ENCODE measurements at regions not wholly inside any gene's neighbourhood (a gene's known extent, or its start where the extent isn't known, plus 50 kb on each side); places are given as distances from the start of the nearest gene placed in this dataset.
"Not testable (repeated sequence)": the region's sequence is repeated elsewhere in the genome, so short reads cannot be mapped to it uniquely, and the experiment has no call there.

DNA sequence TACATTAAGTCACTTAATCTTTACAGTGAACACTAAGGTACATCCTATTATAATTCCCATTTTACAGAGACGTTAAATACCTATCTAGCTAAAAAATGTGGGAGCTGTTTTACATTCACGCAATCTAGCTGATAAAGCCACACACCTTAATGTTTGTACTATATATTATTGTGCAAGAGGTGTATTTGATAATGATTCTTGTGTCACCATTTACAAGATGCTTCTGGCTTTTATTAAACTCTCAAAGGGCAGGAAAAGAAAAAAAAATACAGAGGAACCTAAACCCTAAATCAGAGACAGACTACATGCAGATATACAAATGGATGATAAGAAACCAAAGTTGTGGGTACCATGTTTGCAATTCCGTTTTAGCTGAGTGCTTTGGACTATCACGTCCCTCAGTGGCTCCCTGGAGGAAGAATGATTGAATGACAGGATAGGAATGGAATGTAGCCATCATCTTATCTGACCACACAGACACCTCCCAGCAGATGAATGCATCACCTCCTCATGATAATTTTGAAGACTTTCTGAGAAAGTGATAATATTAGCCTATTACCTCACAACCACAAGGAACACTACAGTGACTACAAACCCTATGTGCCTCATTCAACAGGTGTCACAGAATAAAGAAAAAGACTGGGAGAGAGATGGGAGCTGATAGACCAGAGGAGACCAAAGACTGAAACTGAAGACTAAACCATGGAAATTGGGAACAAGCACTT is 230.5 kb upstream of the SERP2 start:
- DNase-seq, result no peak
- no peaks in the 10 kb centered on the region for H3K27me3 ChIP-seq (replicated peaks; ENCODE audit: control insufficient read depth, insufficient read depth, low read length, poor library complexity, severe bottlenecking)
- no peak overlapping the region for H3K27ac ChIP-seq (ENCODE audit: insufficient read depth, low read length, poor library complexity, severe bottlenecking)
- no peaks in the 10 kb centered on the region for H3K9me3 ChIP-seq (ENCODE audit: control insufficient read depth, low read length)
- H3K36me3 ChIP-seq (ENCODE audit: control insufficient read depth, insufficient read depth, low read length), result no peaks in the 10 kb centered on the region
- peaks cover 4% of the 10 kb centered on the region for H3K4me1 ChIP-seq (ENCODE audit: control insufficient read depth, insufficient read depth, low read length, poor library complexity, severe bottlenecking)
- H3K4me3 ChIP-seq (ENCODE audit: insufficient read depth, low read depth, low read length, poor library complexity, severe bottlenecking), result no peak overlapping the region

DNA sequence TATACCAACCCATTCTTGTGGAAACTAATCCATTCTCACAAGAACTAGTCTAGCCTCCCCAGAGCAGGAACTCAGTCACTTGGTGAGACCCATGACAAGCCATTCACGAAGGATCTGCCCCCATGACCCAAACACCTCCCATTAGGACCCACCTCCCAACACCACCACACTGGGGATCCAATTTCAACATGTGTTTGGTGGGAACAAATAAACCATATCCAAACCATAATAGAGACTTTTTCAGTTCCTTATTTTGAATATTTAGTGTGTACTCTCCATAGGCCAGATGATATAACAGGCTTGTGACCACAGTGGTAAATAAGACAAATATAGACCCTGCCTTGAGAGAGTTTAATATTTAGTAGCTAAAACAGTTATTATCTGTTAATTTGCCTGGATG is 227.5 kb upstream of the SERP2 start:
- Histone ChIP-seq H3K4me1 (ENCODE audit: control insufficient read depth, insufficient read depth, low read length, poor library complexity, severe bottlenecking) (peaks cover 4% of the 10 kb centered on the region), H3K9me3 (ENCODE audit: control insufficient read depth, low read length) (no peaks in the 10 kb centered on the region)
- DNase-seq, result no peak

DNA sequence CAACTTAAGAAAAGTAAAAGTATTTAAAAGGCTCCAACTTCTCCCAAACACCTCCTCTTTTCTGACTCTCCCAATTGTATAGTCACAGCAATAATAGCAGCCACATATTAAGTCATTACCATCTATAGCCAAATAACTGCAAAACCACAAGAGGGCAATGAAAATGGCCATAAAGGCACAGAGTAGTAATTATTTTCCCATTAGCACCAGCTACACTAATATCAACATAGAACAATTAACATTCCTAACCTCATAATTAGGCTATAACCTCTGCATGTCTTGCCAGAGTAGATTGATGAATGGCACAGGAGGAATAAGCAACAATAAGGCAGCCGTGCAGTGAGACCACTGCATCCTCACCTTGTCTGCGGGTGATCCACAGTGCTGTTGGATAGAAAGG is 226.4 kb upstream of the SERP2 start:
- H3K36me3 ChIP-seq (ENCODE audit: control insufficient read depth, insufficient read depth, low read length), result no peaks in the 10 kb centered on the region
- no peak overlapping the region for H3K27ac ChIP-seq (ENCODE audit: insufficient read depth, low read length, poor library complexity, severe bottlenecking)
- peaks cover 4% of the 10 kb centered on the region for H3K4me1 ChIP-seq (ENCODE audit: control insufficient read depth, insufficient read depth, low read length, poor library complexity, severe bottlenecking)
- DNase-seq, result no peak
- H3K27me3 ChIP-seq (replicated peaks; ENCODE audit: control insufficient read depth, insufficient read depth, low read length, poor library complexity, severe bottlenecking), result no peaks in the 10 kb centered on the region
- H3K9me3 ChIP-seq (ENCODE audit: control insufficient read depth, low read length), result no peaks in the 10 kb centered on the region
- no peak overlapping the region for H3K4me3 ChIP-seq (ENCODE audit: insufficient read depth, low read depth, low read length, poor library complexity, severe bottlenecking)

More for the DNA sequence above, 227.5 kb upstream of the SERP2 start:
- Histone ChIP-seq H3K27ac (ENCODE audit: insufficient read depth, low read length, poor library complexity, severe bottlenecking) (no peak overlapping the region), H3K36me3 (ENCODE audit: control insufficient read depth, insufficient read depth, low read length) (no peaks in the 10 kb centered on the region), H3K4me3 (ENCODE audit: insufficient read depth, low read depth, low read length, poor library complexity, severe bottlenecking) (no peak overlapping the region), H3K27me3 (replicated peaks; ENCODE audit: control insufficient read depth, insufficient read depth, low read length, poor library complexity, severe bottlenecking) (no peaks in the 10 kb centered on the region)

DNA sequence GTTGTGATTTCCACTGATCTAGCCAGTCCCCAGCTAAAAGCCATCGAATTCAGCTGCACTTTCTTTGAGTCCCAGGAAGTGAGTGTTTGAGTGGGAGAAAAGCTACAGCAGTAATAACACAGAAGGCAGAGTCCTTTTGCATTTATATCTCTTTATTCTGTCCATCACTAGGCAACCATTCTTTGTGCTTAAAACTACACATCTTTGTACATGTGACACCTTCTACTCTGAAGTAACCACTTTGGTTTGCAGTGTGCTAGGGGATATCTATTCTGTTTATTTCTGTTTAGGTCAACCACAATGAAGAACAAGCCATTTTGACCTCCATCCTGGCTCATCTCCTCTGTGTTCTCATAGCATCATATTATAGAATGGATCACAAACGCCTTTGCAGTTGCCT is 226.0 kb upstream of the SERP2 start:
- H3K27ac ChIP-seq (ENCODE audit: insufficient read depth, low read length, poor library complexity, severe bottlenecking), result no peak overlapping the region
- peaks cover under 1% of the 10 kb centered on the region for H3K4me1 ChIP-seq (ENCODE audit: control insufficient read depth, insufficient read depth, low read length, poor library complexity, severe bottlenecking)
- no peaks in the 10 kb centered on the region for H3K36me3 ChIP-seq (ENCODE audit: control insufficient read depth, insufficient read depth, low read length)
- no peaks in the 10 kb centered on the region for H3K9me3 ChIP-seq (ENCODE audit: control insufficient read depth, low read length)
- no peak overlapping the region for H3K4me3 ChIP-seq (ENCODE audit: insufficient read depth, low read depth, low read length, poor library complexity, severe bottlenecking)
- no peaks in the 10 kb centered on the region for H3K27me3 ChIP-seq (replicated peaks; ENCODE audit: control insufficient read depth, insufficient read depth, low read length, poor library complexity, severe bottlenecking)
- no peak for DNase-seq

DNA sequence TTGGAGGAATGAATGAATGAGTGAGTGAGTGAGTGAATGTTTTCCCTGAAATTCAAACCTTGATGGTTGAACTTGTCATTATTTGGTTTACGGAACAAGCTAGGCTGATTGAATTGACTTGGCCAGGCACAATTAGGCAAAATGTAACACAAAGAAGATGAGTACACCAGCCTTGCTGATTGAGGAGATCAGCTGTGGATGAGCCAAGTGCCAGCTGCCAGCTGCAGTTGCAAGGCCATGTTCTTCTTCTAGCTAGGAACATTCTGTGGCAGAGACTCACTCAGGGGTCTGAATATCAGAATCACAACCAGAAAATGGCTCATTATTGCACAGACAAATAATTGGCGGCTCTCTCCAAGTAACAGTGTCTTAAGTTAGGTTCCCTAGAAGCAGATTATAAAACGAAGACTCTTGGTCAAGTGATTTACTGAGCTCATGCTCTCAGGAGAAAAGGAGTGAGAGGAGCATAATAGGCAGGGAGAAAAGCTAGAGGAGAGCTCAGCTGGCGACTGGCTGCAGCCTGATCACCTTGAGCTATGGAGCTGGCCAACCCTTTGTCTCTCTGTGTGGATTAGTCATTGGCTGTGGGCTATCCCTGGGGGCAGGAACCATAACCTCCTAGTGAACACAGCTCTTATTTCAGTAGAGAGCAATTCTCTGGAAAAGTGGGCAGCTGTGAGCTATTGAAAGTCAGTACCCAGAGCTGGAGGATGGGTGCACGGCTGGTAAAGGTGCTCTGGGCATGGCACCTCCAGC is 225.3 kb upstream of the SERP2 start:
- no peaks in the 10 kb centered on the region for H3K27me3 ChIP-seq (replicated peaks; ENCODE audit: control insufficient read depth, insufficient read depth, low read length, poor library complexity, severe bottlenecking)
- no peak overlapping the region for H3K4me3 ChIP-seq (ENCODE audit: insufficient read depth, low read depth, low read length, poor library complexity, severe bottlenecking)
- no peaks in the 10 kb centered on the region for H3K9me3 ChIP-seq (ENCODE audit: control insufficient read depth, low read length)
- H3K36me3 ChIP-seq (ENCODE audit: control insufficient read depth, insufficient read depth, low read length), result no peaks in the 10 kb centered on the region
- H3K4me1 ChIP-seq (ENCODE audit: control insufficient read depth, insufficient read depth, low read length, poor library complexity, severe bottlenecking), result no peaks in the 10 kb centered on the region
- H3K27ac ChIP-seq (ENCODE audit: insufficient read depth, low read length, poor library complexity, severe bottlenecking), result no peak overlapping the region
- no peak for DNase-seq

DNA sequence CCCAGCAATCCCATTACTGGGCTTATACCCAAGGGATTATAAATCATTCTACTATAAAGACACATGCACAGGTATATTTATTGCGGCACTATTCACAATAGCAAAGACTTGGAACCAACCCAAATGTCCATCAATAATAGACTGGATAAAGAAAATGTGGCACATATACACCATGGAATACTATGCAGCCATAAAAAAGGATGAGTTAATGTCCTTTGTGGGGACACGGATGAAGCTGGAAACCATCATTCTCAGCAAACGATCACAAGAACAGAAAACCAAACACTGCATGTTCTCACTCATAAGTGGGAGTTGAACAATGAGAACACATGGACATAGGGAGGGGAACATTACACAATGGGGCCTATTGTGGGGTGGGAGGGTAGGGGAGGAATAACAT is 224.4 kb upstream of the SERP2 start:
- H3K4me1 ChIP-seq (ENCODE audit: control insufficient read depth, insufficient read depth, low read length, poor library complexity, severe bottlenecking); H3K36me3 ChIP-seq (ENCODE audit: control insufficient read depth, insufficient read depth, low read length); H3K9me3 ChIP-seq (ENCODE audit: control insufficient read depth, low read length); DNase-seq; H3K27me3 ChIP-seq (replicated peaks; ENCODE audit: control insufficient read depth, insufficient read depth, low read length, poor library complexity, severe bottlenecking); H3K4me3 ChIP-seq (ENCODE audit: insufficient read depth, low read depth, low read length, poor library complexity, severe bottlenecking); H3K27ac ChIP-seq (ENCODE audit: insufficient read depth, low read length, poor library complexity, severe bottlenecking): not testable (repeated sequence)

DNA sequence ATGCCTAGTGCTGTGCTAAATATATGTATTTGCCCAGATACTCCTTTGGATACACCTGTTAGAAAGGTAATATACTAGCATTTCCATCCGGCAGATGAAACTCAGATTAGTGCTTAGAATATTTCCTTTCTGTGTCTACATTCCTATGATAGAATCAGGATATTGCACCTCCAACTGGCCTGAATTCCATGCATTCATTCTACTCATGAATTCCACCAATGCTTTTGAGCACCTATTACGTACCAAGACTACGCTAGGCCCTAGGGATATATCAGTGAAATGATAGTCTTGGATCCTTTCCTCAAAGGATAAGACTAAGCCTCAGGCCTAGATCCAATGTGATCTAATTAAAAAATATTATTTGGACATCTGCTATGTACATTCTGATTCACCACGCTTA is 223.8 kb upstream of the SERP2 start:
- no peaks in the 10 kb centered on the region for H3K4me1 ChIP-seq (ENCODE audit: control insufficient read depth, insufficient read depth, low read length, poor library complexity, severe bottlenecking)
- H3K9me3 ChIP-seq (ENCODE audit: control insufficient read depth, low read length), result no peaks in the 10 kb centered on the region
- H3K27me3 ChIP-seq (replicated peaks; ENCODE audit: control insufficient read depth, insufficient read depth, low read length, poor library complexity, severe bottlenecking), result no peaks in the 10 kb centered on the region

DNA sequence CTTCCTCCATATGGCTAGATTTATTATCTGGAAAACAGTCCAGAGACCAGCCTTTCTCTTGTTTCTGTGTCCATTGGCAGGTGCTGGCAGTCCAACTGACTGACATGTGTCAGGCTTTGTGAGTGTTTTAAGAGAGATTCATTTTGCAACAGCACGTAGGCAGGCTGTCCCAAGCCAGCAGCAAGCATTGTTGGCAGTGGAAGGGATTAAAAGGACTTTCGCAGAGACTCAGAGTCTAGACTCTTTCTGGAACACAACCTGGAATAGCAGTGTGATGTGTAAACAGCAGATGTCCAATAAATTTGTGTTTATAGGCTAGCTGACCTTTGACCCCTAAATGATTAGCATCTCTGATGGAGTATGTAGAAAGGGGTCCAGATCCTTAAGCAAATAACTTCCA is 222.2 kb upstream of the SERP2 start:
- H3K9me3 ChIP-seq (ENCODE audit: control insufficient read depth, low read length), result no peaks in the 10 kb centered on the region
- no peaks in the 10 kb centered on the region for H3K4me1 ChIP-seq (ENCODE audit: control insufficient read depth, insufficient read depth, low read length, poor library complexity, severe bottlenecking)
- no peaks in the 10 kb centered on the region for H3K27me3 ChIP-seq (replicated peaks; ENCODE audit: control insufficient read depth, insufficient read depth, low read length, poor library complexity, severe bottlenecking)

More for the DNA sequence above, 223.8 kb upstream of the SERP2 start:
- Histone ChIP-seq H3K4me3 (ENCODE audit: insufficient read depth, low read depth, low read length, poor library complexity, severe bottlenecking) (no peak overlapping the region), H3K27ac (ENCODE audit: insufficient read depth, low read length, poor library complexity, severe bottlenecking) (no peak overlapping the region), H3K36me3 (ENCODE audit: control insufficient read depth, insufficient read depth, low read length) (no peaks in the 10 kb centered on the region)
- DNase-seq, result no peak

DNA sequence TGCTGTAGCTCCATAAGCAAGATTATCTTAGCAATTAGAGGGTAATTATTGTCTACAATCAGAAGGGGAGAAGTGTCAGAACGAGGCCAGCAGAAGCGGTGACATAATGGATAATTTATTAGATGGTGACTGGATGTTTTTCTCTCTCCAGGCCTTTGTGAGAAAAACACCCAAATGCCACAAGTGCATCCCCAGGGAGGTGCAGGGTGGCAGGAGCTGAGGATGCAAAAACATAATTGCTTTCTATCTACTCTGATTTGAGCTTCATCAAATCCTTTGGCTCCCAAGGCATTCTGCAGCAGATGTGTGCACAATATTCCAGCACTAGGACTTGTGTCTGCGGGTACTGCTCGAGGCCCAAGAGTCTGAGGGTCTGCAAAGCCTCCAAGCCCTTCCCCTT is 220.1 kb upstream of the SERP2 start:
- no peak overlapping the region for H3K4me3 ChIP-seq (ENCODE audit: insufficient read depth, low read depth, low read length, poor library complexity, severe bottlenecking)

More for the DNA sequence above, 222.2 kb upstream of the SERP2 start:
- DNase-seq, result no peak
- Histone ChIP-seq H3K36me3 (ENCODE audit: control insufficient read depth, insufficient read depth, low read length) (no peaks in the 10 kb centered on the region), H3K27ac (ENCODE audit: insufficient read depth, low read length, poor library complexity, severe bottlenecking) (no peak overlapping the region), H3K4me3 (ENCODE audit: insufficient read depth, low read depth, low read length, poor library complexity, severe bottlenecking) (no peak overlapping the region)

More for the DNA sequence above, 220.1 kb upstream of the SERP2 start:
- Histone ChIP-seq H3K27ac (ENCODE audit: insufficient read depth, low read length, poor library complexity, severe bottlenecking) (no peak overlapping the region), H3K27me3 (replicated peaks; ENCODE audit: control insufficient read depth, insufficient read depth, low read length, poor library complexity, severe bottlenecking) (no peaks in the 10 kb centered on the region), H3K4me1 (ENCODE audit: control insufficient read depth, insufficient read depth, low read length, poor library complexity, severe bottlenecking) (no peaks in the 10 kb centered on the region), H3K9me3 (ENCODE audit: control insufficient read depth, low read length) (no peaks in the 10 kb centered on the region), H3K36me3 (ENCODE audit: control insufficient read depth, insufficient read depth, low read length) (no peaks in the 10 kb centered on the region)
- no peak for DNase-seq
